ENCODE measurements at regions not wholly inside any gene's neighbourhood (a gene's known extent, or its start where the extent isn't known, plus 50 kb on each side); places are given as distances from the start of the nearest gene placed in this dataset.

DNA sequence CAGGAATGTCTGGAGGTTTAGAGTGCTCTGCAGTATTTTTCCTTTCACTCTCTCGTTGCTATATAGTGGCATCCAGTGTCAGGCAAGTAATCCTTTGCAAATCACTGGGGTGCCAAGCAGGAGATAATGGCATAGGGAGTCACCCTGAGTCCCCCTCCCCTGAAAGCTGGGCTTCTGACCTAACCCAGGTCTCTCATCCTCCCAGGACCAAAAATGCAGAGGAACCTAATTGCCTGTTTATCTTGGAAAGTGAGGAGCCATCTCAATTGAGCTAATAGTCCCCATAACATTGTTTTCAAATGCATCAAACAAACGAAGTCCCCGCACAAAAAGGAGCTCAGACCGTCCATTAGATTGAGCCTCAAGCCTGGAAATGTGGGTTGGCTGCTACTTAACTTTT is 368.0 kb upstream of the IRX2 start:
- H3K4me2 ChIP-seq (ENCODE audit: insufficient read depth in 1 of 2, low read depth in 2 of 2, low read length in 2 of 2), result peak overlapping the region in 1 of 2 experiments; percentile 20; a peak in 2 of 4 replicates
- no peak for FAIRE-seq
- no peaks in the 10 kb centered on the region for H3K9me3 ChIP-seq (ENCODE audit: insufficient read depth in 2 of 2, low read depth in 1 of 2, low read length in 1 of 2)
- no peak overlapping the region for H3K14ac ChIP-seq (ENCODE audit: insufficient read length)
- POLR2A ChIA-PET (ENCODE audit: partially characterized antibody), result interaction anchor here (0.8 to 3.3 kb wide), 3 partner anchors 16 to 369 kb away, joined by 3 to 17 read pairs (median 6); no protein-coding TSS in a partner anchor
- H3K27ac ChIP-seq (ENCODE audit: low read depth, low read length), result no peak overlapping the region
- peaks cover 5 to 50% (median 32%) of the 10 kb centered on the region in 4 experiments for H3K27me3 ChIP-seq (replicated peaks in 1 of 4; ENCODE audit: control insufficient read depth in 3 of 4, extremely low read depth in 1 of 4, insufficient read depth in 3 of 4, low read length in 3 of 4)
- H4K20me1 ChIP-seq (replicated peaks in 1 of 2; ENCODE audit: control insufficient read depth in 1 of 2, insufficient read depth in 2 of 2, low read length in 2 of 2), result no peaks in the 10 kb centered on the region
- no peak overlapping the region for H4K8ac ChIP-seq (ENCODE audit: extremely low read depth, insufficient read depth, low read length)
- H2BK12ac ChIP-seq (ENCODE audit: low read depth, low read length), result no peak overlapping the region
- no peaks in the 10 kb centered on the region for H3K79me2 ChIP-seq (ENCODE audit: control insufficient read depth in 1 of 2, insufficient read depth in 2 of 2, low read length in 2 of 2)
- no peaks in the 10 kb centered on the region for H3K36me3 ChIP-seq (ENCODE audit: control insufficient read depth in 2 of 4, insufficient read depth in 4 of 4, low read length in 3 of 4)
- no peak overlapping the region for H2AFZ ChIP-seq (ENCODE audit: low read length)
- H2BK5ac ChIP-seq (ENCODE audit: low read depth, low read length), result no peak overlapping the region
- H2BK120ac ChIP-seq (replicated peaks; ENCODE audit: low read depth, low read length), result no peak overlapping the region
- CTCF ChIA-PET (ENCODE audit: partially characterized antibody), result interaction anchor here (1.0 to 2.2 kb wide), 8 partner anchors 10 to 474 kb away, joined by 3 to 6 read pairs (median 4); no protein-coding TSS in a partner anchor
- no peak overlapping the region for H3K23ac ChIP-seq (ENCODE audit: insufficient read length)
- no peaks in the 10 kb centered on the region; the same call in 1 of the 2 replicates for H3K23me2 ChIP-seq (ENCODE audit: low read depth, low read length)
- no peak overlapping the region; a peak in 1 of 8 replicates for H3K4me3 ChIP-seq (ENCODE audit: extremely low read depth in 1 of 4, insufficient read depth in 2 of 4, low read depth in 3 of 4, low read length in 4 of 4)
- no peak overlapping the region for H3K4ac ChIP-seq (replicated peaks; ENCODE audit: insufficient read length, low read depth, low read length)
- no peak overlapping the region for H4K5ac ChIP-seq (ENCODE audit: insufficient read length, low read depth, low read length)
- H2AK5ac ChIP-seq (ENCODE audit: low read depth, low read length), result no peak overlapping the region
- H3K4me1 ChIP-seq (replicated peaks in 1 of 4; ENCODE audit: control insufficient read depth in 3 of 4, insufficient read depth in 4 of 4, low read length in 3 of 4), result peaks cover 21 to 63% (median 46%) of the 10 kb centered on the region in 4 experiments
- no peak overlapping the region for H4K91ac ChIP-seq (replicated peaks; ENCODE audit: insufficient read length, low read length)
- DNase-seq (ENCODE audit: low read depth in 1 of 2, low spot score in 2 of 2), result no peak
- no peaks in the 10 kb centered on the region for H3K79me1 ChIP-seq (ENCODE audit: low read depth, low read length)
- TF ChIP-seq MAFK (IDR thresholded peaks at IDR 0.05; ENCODE audit: low read depth, low read length), result no peak
- TF ChIP-seq EZH2 (IDR thresholded peaks at IDR 0.05; ENCODE audit: low read depth, low read length, severe bottlenecking), result no peak
- no peak for TF ChIP-seq JUND (IDR thresholded peaks at IDR 0.05; ENCODE audit: low read length)
- no peak for TF ChIP-seq CTBP2 (IDR thresholded peaks at IDR 0.05; ENCODE audit: borderline replicate concordance, insufficient read depth, insufficient read length, low read length)
- TF ChIP-seq, protein P1, sequence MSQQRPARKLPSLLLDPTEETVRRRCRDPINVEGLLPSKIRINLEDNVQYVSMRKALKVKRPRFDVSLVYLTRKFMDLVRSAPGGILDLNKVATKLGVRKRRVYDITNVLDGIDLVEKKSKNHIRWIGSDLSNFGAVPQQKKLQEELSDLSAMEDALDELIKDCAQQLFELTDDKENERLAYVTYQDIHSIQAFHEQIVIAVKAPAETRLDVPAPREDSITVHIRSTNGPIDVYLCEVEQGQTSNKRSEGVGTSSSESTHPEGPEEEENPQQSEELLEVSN (IDR thresholded peaks at IDR 0.05), result no peak
- no peak for TF ChIP-seq BRCA1 (IDR thresholded peaks at IDR 0.05; ENCODE audit: low read depth, low read length)
- TF ChIP-seq CHD1 (IDR thresholded peaks at IDR 0.05; ENCODE audit: low read depth, low read length), result no peak
- TF ChIP-seq EP300 (IDR thresholded peaks at IDR 0.05; ENCODE audit: borderline replicate concordance in 1 of 2, low read depth in 2 of 2, low read length in 2 of 2), result no peak
- no peak for TF ChIP-seq POLR2A (IDR thresholded peaks at IDR 0.05; ENCODE audit: control extremely low read depth in 1 of 2, low read depth in 2 of 2, low read length in 2 of 2)
- TF ChIP-seq PHF8 (conservative IDR thresholded peaks at IDR 0.05; ENCODE audit: low read depth, low read length), result no peak
- WGBS, 2 experiments (ENCODE audit: extremely low coverage in 1 of 2, insufficient coverage in 1 of 2, insufficient read length in 1 of 2, insufficient replicate concordance in 2 of 2, low coverage in 1 of 2, low lambda C conversion rate in 2 of 2, missing lambda C conversion rate in 1 of 2), result 6% methylated on average over 4 of the region's 4 CpGs; no CpG with 5 or more reads in 1 of the 2 experiments
- H3K18ac ChIP-seq (ENCODE audit: extremely low read depth, low read length), result no peak overlapping the region
- H2BK15ac ChIP-seq (ENCODE audit: low read length), result no peak overlapping the region
- no peak overlapping the region for H2BK20ac ChIP-seq (ENCODE audit: low read length)
- H3K56ac ChIP-seq (replicated peaks; ENCODE audit: insufficient read length, low read depth, low read length), result no peak overlapping the region
- no peak overlapping the region for H3K9ac ChIP-seq (replicated peaks in 1 of 4; ENCODE audit: extremely low read depth in 1 of 4, low read depth in 3 of 4, low read length in 3 of 4)
